B cell (primary cell): ENCODE measurements at regions not wholly inside any gene's neighbourhood (a gene's known extent, or its start where the extent isn't known, plus 50 kb on each side); places are given as distances from the start of the nearest gene placed in this dataset.

Experiments
- CTCF ChIP-seq: fragments of 200-600 bp; IDR thresholded peaks from one replicate; pipeline ENCODE4 v1.8.0; 2022; ENCODE audit warnings: antibody characterized with exemption, mild to moderate bottlenecking
- EZH2 ChIP-seq: IDR thresholded peaks from 2 replicates; pipeline ENCODE4 v1.6.1; 2012; ENCODE audit warnings: borderline replicate concordance, low read depth, mild to moderate bottlenecking, moderate library complexity, low read length; ENCODE audit not compliant: insufficient read depth, poor library complexity, severe bottlenecking

GRCh38 chr2:71784734-71785511, 331.6 kb downstream of the DYSF start:
- TF ChIP-seq EZH2 (no peak), CTCF (no peak)
